GM23338 (cell line): ENCODE measurements at regions not wholly inside any gene's neighbourhood (a gene's known extent, or its start where the extent isn't known, plus 50 kb on each side); places are given as distances from the start of the nearest gene placed in this dataset.

Experiments used
- ATAC-seq: fragments of 200-7000 bp; cut with Tn5 transposase; 3 replicates; pipeline ENCODE4 v1.9.1; 2020
- DNase-seq: peaks from one replicate; pipeline ENCODE4 v3.0.0-alpha.2; 2015; ENCODE audit warnings: low spot score
- H2AFZ ChIP-seq: fragments of 200-600 bp; sonication (generic); 2 replicates; pipeline ENCODE4 v1.8.0; 2016; ENCODE audit warnings: antibody characterized with exemption, mild to moderate bottlenecking, moderate library complexity
- H3F3A ChIP-seq: fragments of 200-600 bp; sonication (generic); replicated peaks from 2 replicates; pipeline ENCODE4 v1.8.0; 2017; ENCODE audit warnings: antibody characterized with exemption, mixed run types, low read depth
- H3K27ac ChIP-seq: fragments of 200-600 bp; sonication (generic); 2 replicates; pipeline ENCODE4 v1.6.1; 2016; ENCODE audit warnings: low read depth
- H3K27me3 ChIP-seq: fragments of 200-600 bp; sonication (generic); 2 replicates; pipeline ENCODE4 v1.8.0; 2016; ENCODE audit warnings: mild to moderate bottlenecking, mixed run types, moderate library complexity; ENCODE audit not compliant: insufficient read depth
- H3K36me3 ChIP-seq: fragments of 200-600 bp; sonication (generic); 2 replicates; pipeline ENCODE4 v1.8.0; 2016; ENCODE audit warnings: mild to moderate bottlenecking; ENCODE audit not compliant: insufficient read depth
- H3K4me1 ChIP-seq: fragments of 200-600 bp; sonication (generic); 2 replicates; pipeline ENCODE4 v1.8.0; 2016; ENCODE audit warnings: mild to moderate bottlenecking, moderate library complexity; ENCODE audit not compliant: insufficient read depth
- H3K4me2 ChIP-seq: fragments of 200-600 bp; sonication (generic); 2 replicates; pipeline ENCODE4 v1.7.1; 2017; ENCODE audit warnings: mixed run types
- H3K4me3 ChIP-seq: fragments of 200-600 bp; sonication (generic); 2 replicates; pipeline ENCODE4 v1.6.1; 2016; ENCODE audit warnings: mixed run types
- H3K79me2 ChIP-seq: fragments of 200-600 bp; sonication (generic); replicated peaks from 2 replicates; pipeline ENCODE4 v1.8.0; 2017; ENCODE audit warnings: mild to moderate bottlenecking; ENCODE audit not compliant: insufficient read depth
- H3K9me2 ChIP-seq: fragments of 200-600 bp; sonication (generic); 2 replicates; pipeline ENCODE4 v1.8.0; 2017; ENCODE audit not compliant: insufficient read depth
- H4K20me1 ChIP-seq: fragments of 200-600 bp; sonication (generic); replicated peaks from 2 replicates; pipeline ENCODE4 v1.8.0; 2017; ENCODE audit warnings: mild to moderate bottlenecking; ENCODE audit not compliant: insufficient read depth
- H3K27ac Mint-ChIP-seq: 2 replicates; pipeline ENCODE4 v1.8.0; 2020; ENCODE audit warnings: inconsistent platforms, mild to moderate bottlenecking, moderate library complexity, mixed read lengths
- H3K27me3 Mint-ChIP-seq: 3 replicates; pipeline ENCODE4 v1.8.0; 2022; ENCODE audit warnings: low read depth, mild to moderate bottlenecking, moderate library complexity, mixed read lengths, inconsistent platforms; ENCODE audit not compliant: insufficient read depth, poor library complexity
- H3K36me3 Mint-ChIP-seq: 3 replicates; pipeline ENCODE4 v1.8.0; 2021; ENCODE audit warnings: low read depth, mild to moderate bottlenecking, inconsistent platforms, moderate library complexity, mixed read lengths
- H3K4me1 Mint-ChIP-seq: 3 replicates; pipeline ENCODE4 v1.8.0; 2020; ENCODE audit warnings: mild to moderate bottlenecking, inconsistent platforms, mixed read lengths
- H3K4me3 Mint-ChIP-seq: 3 replicates; pipeline ENCODE4 v1.8.0; 2021; ENCODE audit warnings: moderate library complexity, mild to moderate bottlenecking, inconsistent platforms, mixed read lengths
- H3K9me3 Mint-ChIP-seq: 3 replicates; pipeline ENCODE4 v1.8.0; 2020; ENCODE audit warnings: moderate library complexity, mild to moderate bottlenecking, inconsistent platforms, mixed read lengths
- CREB1 ChIP-seq: fragments of 250-450 bp; sonication (Bioruptor Pico); IDR thresholded peaks from 2 replicates; pipeline ENCODE4 v1.5.0; 2020; ENCODE audit warnings: low read depth, mild to moderate bottlenecking, moderate library complexity
- CTCF ChIP-seq, 2 experiments: fragments of 200-600 bp in 1 of 2; sonication (generic) in 1 of 2; conservative IDR thresholded peaks; 2 replicates each; pipeline versions ENCODE4 v1.5.1 to v1.6.1; 2016 to 2017; ENCODE audit warnings: antibody characterized with exemption in 2 of 2, low read depth in 2 of 2, mild to moderate bottlenecking in 2 of 2, moderate library complexity in 1 of 2
- ETS1 ChIP-seq: IDR thresholded peaks from 2 replicates; pipeline ENCODE4 v1.6.1; 2016; ENCODE audit warnings: antibody characterized with exemption
- EZH2 ChIP-seq: fragments of 200-600 bp; sonication (generic); IDR thresholded peaks from one replicate; pipeline ENCODE4 v1.8.0; 2017; ENCODE audit warnings: antibody characterized with exemption, mild to moderate bottlenecking, low read depth; ENCODE audit not compliant: unreplicated experiment
- JUNB ChIP-seq: IDR thresholded peaks from one replicate; pipeline ENCODE4 v1.6.1; 2016; ENCODE audit warnings: antibody characterized with exemption; ENCODE audit not compliant: unreplicated experiment
- NANOG ChIP-seq: IDR thresholded peaks from 2 replicates; pipeline ENCODE4 v1.6.1; 2016; ENCODE audit warnings: antibody characterized with exemption, borderline replicate concordance
- STAT1 ChIP-seq: IDR thresholded peaks from one replicate; pipeline ENCODE4 v1.6.1; 2016; ENCODE audit warnings: antibody characterized with exemption; ENCODE audit not compliant: unreplicated experiment
- ZNF114 ChIP-seq: fragments of 250-450 bp; sonication (Bioruptor Pico); IDR thresholded peaks from 2 replicates; pipeline ENCODE4 v1.5.0; 2020; ENCODE audit warnings: mild to moderate bottlenecking, moderate library complexity
- ZNF331 ChIP-seq: fragments of 250-450 bp; sonication (Bioruptor Pico); IDR thresholded peaks from 2 replicates; pipeline ENCODE4 v1.5.0; 2020; ENCODE audit warnings: low read depth, mild to moderate bottlenecking, moderate library complexity

GRCh38 chr6:23879816-23880215 lies 246.2 kb upstream of the NRSN1 start (continued):
- TF ChIP-seq JUNB (no peak), ZNF331 (CRISPR knock-in tag) (no peak), CREB1 (CRISPR knock-in tag) (no peak), STAT1 (no peak), CTCF (conservative IDR thresholded peaks at IDR 0.05; ENCODE audit: low read depth in 2 of 2) (no peak), ETS1 (no peak), ZNF114 (CRISPR knock-in tag) (no peak), NANOG (no peak)

DNA sequence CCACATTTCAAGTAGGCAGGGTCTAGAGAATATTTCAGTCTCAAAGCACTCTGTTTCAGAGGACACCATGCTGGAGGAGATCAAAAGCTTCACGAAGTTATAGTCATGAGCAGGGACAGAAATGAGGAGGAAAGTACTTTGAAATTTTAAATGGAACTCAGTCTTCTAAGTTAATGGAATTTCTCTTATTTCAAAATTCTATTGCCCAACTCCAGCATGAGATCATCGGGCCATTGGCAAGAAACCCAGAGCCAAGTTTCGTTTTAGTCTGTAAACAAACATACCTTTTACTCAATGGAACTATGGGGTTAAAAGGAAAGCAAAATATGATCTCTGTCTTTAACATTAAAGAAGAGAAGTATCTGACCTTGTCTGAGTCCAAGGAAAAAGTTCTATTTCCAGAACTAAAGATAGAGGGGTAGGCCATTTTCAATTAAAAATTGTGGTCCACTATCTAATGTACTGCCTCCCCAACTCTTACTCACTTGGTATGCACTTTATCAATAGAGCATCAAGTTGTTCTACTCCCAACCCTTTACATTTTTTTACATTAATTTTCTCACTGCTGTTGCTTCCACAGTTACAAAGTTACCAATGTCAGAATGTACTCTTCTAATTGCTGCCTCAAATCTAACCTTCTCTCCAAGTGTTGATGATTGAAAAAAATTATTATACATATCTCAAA lies 235.3 kb upstream of the NRSN1 start:
- ATAC-seq (no peak), DNase-seq (no peak)
- Mint-ChIP-seq H3K4me3 (no peak overlapping the region), H3K36me3 (no peaks in the 10 kb centered on the region), H3K27me3 (no peaks in the 10 kb centered on the region), H3K27ac (no peak overlapping the region), H3K9me3 (no peaks in the 10 kb centered on the region), H3K4me1 (no peaks in the 10 kb centered on the region)
- H2AFZ ChIP-seq: no peak overlapping the region
- no peak overlapping the region for H3K4me2 ChIP-seq
- H3K4me1 ChIP-seq: no peaks in the 10 kb centered on the region
- H3K27me3 ChIP-seq: no peaks in the 10 kb centered on the region
- no peak for TF ChIP-seq STAT1
- no peak for TF ChIP-seq NANOG
- no peaks in the 10 kb centered on the region for H4K20me1 ChIP-seq
- no peaks in the 10 kb centered on the region for H3K36me3 ChIP-seq
- no peaks in the 10 kb centered on the region for H3K79me2 ChIP-seq
- no peaks in the 10 kb centered on the region; the same call in 1 of the 2 replicates for H3K9me2 ChIP-seq
- H3K4me3 ChIP-seq: no peak overlapping the region
- H3F3A ChIP-seq: no peaks in the 10 kb centered on the region
- H3K27ac ChIP-seq: no peak overlapping the region

- Histone ChIP-seq H3K4me2 (no peak overlapping the region), H3K79me2 (no peaks in the 10 kb centered on the region), H3K4me3 (no peak overlapping the region), H2AFZ (peak overlapping the region; percentile 4; the same call in 1 of the 2 replicates), H3K27me3 (no peaks in the 10 kb centered on the region), H3K36me3 (no peaks in the 10 kb centered on the region), H3K9me2 (peaks cover 12% of the 10 kb centered on the region), H4K20me1 (no peaks in the 10 kb centered on the region), H3K27ac (no peak overlapping the region), H3K4me1 (peaks cover 9% of the 10 kb centered on the region), H3F3A (no peaks in the 10 kb centered on the region)
- H3K27ac Mint-ChIP-seq: no peak overlapping the region
- ATAC-seq (no peak), DNase-seq (no peak)
- peaks cover 2% of the 10 kb centered on the region for H3K27me3 Mint-ChIP-seq
- H3K4me1 Mint-ChIP-seq: no peaks in the 10 kb centered on the region; the same call in 2 of the 3 replicates
- no peaks in the 10 kb centered on the region; the same call in 2 of the 3 replicates for H3K9me3 Mint-ChIP-seq
- no peak overlapping the region for H3K4me3 Mint-ChIP-seq
- no peaks in the 10 kb centered on the region for H3K36me3 Mint-ChIP-seq
- TF ChIP-seq EZH2: no peak
- TF ChIP-seq NANOG: no peak
Measured at GRCh38 chr6:23905133-23905815, 220.7 kb upstream of the NRSN1 start.
